HG03025 (cell line): ENCODE measurements at regions not wholly inside any gene's neighbourhood (a gene's known extent, or its start where the extent isn't known, plus 50 kb on each side); places are given as distances from the start of the nearest gene placed in this dataset.

Experiments
- ATAC-seq: cut with Tn5 transposase; IDR thresholded peaks from one replicate; pipeline ENCODE4 v1.9.1; 2021; ENCODE audit warnings: mild to moderate bottlenecking, moderate library complexity; ENCODE audit not compliant: unreplicated experiment, low FRiP score

GRCh38 chr10:31614611-31615010, 295.6 kb downstream of the ZEB1 start:
- ATAC-seq = no peak

DNA sequence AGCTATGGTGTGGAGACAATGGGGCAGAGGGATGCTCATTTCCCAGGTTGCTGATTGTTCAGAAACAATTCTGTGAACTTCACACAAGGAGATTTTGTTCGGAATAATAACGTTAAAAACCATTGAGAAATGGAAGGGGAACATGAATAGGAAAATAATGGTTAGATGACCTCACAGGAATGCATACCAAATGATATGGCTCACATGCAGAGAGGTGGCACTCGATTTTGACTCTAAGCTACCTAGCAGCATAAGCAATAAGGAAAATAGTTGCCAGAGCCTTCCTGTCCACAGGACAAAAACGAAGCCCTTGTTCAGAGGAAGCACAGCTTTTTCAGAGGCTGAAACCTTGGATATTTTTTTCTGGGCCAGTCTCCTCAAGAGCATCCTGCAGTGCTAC, 293.1 kb downstream of the ZEB1 start:
- no peak for ATAC-seq

DNA sequence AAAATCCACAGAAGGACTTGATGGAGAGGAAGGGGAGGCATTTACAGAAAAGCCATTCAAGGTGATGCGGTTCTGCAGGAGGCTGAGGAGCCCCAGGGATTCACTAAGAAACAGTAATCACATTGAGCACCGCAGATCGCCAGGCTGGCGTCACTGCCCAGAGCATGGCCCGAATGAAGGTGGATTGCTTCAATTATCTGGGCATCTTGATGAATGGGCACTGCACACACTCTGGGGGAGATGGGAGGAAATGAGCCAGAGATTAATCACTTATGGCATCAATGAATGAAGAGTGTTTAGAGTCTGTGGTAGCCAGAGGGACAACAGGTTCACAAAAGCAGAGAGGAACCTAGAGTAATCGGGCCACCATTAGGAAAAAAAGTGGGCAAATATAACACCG, 292.1 kb downstream of the ZEB1 start:
- ATAC-seq = no peak

GRCh38 chr10:31607481-31607880, 288.5 kb downstream of the ZEB1 start:
- no peak for ATAC-seq

DNA sequence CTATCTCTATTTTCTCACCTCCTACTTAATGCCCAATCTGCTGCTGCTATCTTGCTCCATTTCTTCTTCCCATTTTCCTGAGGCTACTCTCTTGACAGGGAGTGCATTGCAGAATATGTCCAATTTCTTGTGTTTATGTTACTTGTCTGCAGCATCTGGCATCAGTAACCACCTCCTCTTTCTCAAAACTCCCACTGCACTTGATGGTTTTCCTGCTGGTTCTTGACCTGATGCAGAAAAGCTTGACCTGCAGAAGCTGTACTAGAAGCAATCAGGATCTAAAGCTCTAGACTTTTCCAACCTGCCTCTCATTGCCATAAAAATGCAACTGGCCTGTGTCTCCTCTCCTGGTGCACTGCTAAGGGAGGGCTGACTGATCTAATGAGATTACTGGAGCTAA, 287.8 kb downstream of the ZEB1 start:
- ATAC-seq = no peak

GRCh38 chr10:31605861-31606525, 287.0 kb downstream of the ZEB1 start:
- ATAC-seq = no peak

DNA sequence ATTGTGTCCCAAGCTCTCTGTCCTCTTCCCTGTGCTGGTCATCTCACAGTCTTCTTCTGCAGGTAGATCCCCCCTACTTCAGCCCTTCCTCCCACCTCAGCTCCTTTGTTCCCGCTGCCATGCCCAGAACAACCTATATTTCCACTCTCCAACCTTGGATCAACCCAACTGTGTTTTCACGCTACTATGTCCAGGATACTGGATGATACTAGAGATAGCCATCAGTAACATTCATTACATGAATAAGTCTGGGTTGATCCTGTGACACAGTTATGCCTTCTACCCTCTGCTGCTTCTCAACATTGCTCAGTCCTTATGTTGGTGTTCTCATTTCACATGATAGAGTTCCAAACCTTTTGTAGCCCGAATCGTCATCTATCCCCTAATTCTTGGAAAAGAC, 286.4 kb downstream of the ZEB1 start:
- ATAC-seq = no peak

GRCh38 chr10:31604646-31605170, 285.7 kb downstream of the ZEB1 start:
- no peak for ATAC-seq

DNA sequence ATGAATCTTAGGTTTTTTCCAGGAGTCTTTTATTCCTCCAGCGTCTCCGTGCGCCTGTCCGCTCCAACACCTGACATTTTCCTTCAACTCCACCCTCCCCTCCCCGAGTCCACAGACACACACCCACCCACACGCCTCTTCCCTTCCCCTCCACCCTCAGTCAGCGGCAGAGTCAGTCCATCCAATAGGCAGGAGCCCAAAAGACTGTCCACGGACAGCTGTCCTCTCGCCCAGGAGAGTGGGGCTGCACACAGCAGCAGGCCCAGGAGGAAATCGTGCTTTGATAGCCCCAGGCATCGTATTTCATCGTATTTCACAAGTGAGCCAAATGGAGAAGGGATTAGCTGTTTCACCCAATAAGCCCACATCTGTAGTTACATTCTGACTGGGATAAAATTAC, 285.1 kb downstream of the ZEB1 start:
- no peak for ATAC-seq

- peak; percentile 98 for ATAC-seq
Observed at GRCh38 chr10:31603235-31604087, 284.4 kb downstream of the ZEB1 start.

GRCh38 chr10:31602541-31603234, 283.7 kb downstream of the ZEB1 start:
- ATAC-seq = no peak

DNA sequence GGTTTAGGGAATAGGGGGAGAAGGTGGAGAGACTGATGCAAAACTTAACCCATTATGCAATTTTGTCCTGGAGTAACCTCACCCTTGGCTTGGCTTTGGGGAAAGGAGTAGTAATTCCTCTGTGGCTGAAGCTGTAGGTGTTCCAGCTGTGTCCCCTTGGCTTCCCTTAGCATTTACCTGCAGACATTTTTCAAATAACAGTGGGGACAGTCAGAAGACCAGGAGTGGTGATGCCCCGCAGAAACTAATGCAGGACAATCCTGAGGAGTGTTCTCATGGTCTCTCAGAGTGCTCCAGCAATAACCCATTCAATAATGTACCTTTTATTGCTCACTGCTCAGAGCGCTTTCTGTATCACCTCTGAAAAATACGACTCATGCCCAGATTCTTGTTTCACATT, 282.1 kb downstream of the ZEB1 start:
- no peak for ATAC-seq

DNA sequence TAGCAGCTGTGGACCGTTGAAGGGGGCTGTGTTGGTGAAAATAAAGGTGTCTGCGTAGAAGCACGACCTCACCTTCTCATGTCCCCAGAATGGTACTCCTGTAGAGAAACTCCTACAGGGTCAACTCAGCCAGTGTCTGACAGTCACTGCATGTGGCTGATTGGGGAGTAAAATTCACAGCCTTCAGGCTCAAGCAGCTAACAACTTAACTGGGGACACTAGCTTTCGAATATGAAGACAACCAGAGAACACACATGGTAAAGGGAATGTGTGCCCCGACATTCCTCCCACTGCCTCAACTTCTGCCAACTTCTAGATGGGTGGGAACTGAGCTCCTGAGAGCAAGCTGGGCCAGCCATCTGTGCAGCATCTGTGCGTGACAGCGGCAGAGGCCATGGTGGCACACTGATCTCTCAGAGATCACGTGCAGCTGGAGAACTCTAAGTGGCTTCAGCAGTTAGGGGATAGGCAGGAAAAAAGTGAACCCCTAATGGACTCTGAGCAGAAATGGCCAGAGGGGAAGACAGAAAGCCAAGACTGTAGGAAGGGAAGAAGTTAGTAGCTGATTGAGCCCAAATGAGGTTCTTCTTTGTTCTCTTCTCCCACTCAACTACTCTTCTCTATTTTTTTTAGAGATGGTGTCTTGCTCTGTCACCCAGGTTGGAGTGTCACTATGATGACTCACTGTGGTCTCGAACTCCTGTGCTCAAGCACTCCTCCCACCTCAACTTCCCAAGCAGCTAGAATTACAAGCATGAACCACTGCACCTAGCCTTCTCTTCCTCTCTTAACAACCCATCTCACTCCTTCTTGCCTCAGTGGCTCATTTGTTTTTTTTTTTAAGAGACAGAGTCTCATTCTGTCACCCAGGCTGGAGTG, 280.8 kb downstream of the ZEB1 start:
- ATAC-seq = no peak

- ATAC-seq = no peak
Observed at GRCh38 chr10:31596765-31597164, 277.7 kb downstream of the ZEB1 start.

DNA sequence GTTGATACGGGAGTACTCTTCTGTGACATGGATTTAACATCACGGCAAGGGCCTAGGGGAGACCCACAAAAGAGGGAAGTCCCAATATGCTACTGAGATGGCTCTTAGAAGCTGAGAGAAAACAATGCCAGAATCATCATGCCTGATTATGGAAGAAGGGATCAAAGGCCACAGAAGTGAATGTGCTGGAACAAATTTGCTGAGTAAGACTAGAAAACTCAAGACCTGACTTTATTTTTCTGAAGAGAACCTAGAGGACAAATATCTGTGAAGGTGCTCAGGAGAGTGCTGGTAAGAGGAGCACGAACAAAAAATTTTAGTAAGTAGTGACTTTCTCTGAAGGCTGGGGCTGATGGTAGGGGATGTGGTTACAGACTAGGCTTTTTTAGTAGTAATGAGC, 277.0 kb downstream of the ZEB1 start:
- no peak for ATAC-seq

GRCh38 chr10:31594347-31594873, 275.4 kb downstream of the ZEB1 start:
- no peak for ATAC-seq

GRCh38 chr10:31593124-31593523, 274.1 kb downstream of the ZEB1 start:
- ATAC-seq = no peak

DNA sequence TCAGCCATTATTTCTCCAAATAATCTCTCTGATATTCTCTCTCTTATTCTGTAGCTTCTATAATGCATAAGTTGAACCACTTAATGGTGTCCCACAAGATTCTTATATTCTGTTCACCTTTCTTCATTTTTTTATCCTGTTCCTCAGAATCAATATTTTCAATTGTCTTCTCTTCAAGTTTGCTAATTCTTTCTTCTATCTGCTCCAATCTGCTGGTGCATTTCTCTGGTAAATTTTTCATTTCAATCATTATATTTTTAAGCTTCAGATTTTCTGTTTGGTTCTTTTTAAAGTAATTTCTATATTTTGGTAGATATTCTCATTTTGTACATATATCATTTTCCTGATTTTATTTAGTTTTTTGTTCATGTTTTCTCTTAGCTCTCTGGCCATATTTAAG, 272.6 kb downstream of the ZEB1 start:
- no peak for ATAC-seq

GRCh38 chr10:31590023-31590800, 271.2 kb downstream of the ZEB1 start:
- no peak for ATAC-seq
